ENCODE measurements at regions not wholly inside any gene's neighbourhood (a gene's known extent, or its start where the extent isn't known, plus 50 kb on each side); places are given as distances from the start of the nearest gene placed in this dataset.

- no peak for TF ChIP-seq ZNF510 (tag by site-specific recombination; IDR thresholded peaks at IDR 0.05; ENCODE audit: insufficient replicate concordance)
- TF ChIP-seq CTCF (tag by site-specific recombination; IDR thresholded peaks at IDR 0.05) = no peak
- TF ChIP-seq ZNF366 (tag by site-specific recombination; conservative IDR thresholded peaks at IDR 0.05) = no peak
- TF ChIP-seq YY1 (tag by site-specific recombination; IDR thresholded peaks at IDR 0.05) = no peak
- TF ChIP-seq ZBTB26 (tag by site-specific recombination; optimal IDR thresholded peaks at IDR 0.05) = no peak
- TF ChIP-seq ZBTB1 (tag by site-specific recombination; IDR thresholded peaks at IDR 0.05) = no peak
- no peak for TF ChIP-seq RBAK (tag by site-specific recombination; IDR thresholded peaks at IDR 0.05)
- no peak for TF ChIP-seq YY2 (tag by site-specific recombination; IDR thresholded peaks at IDR 0.05)
Measured at GRCh38 chr9:31100311-31100710, 1284.1 kb upstream of the ACO1 start.

Data from HEK293 (cell line).